Germinal center (tissue), 1 donor: ENCODE measurements at regions not wholly inside any gene's neighbourhood (a gene's known extent, or its start where the extent isn't known, plus 50 kb on each side); places are given as distances from the start of the nearest gene placed in this dataset.
"Not testable (repeated sequence)": the region's sequence is repeated elsewhere in the genome, so short reads cannot be mapped to it uniquely, and the experiment has no call there.

ENCODE experiments used
- DNase-seq: peaks from one replicate; pipeline ENCODE4 v3.0.0; 2012; ENCODE audit warnings: mixed read lengths, low spot score

- no peak for DNase-seq
Observed at GRCh38 chr9:2354856-2355696, 266.5 kb upstream of the VLDLR start.

GRCh38 chr9:2355697-2355983 is 265.9 kb upstream of the VLDLR start:
- no peak for DNase-seq

DNA sequence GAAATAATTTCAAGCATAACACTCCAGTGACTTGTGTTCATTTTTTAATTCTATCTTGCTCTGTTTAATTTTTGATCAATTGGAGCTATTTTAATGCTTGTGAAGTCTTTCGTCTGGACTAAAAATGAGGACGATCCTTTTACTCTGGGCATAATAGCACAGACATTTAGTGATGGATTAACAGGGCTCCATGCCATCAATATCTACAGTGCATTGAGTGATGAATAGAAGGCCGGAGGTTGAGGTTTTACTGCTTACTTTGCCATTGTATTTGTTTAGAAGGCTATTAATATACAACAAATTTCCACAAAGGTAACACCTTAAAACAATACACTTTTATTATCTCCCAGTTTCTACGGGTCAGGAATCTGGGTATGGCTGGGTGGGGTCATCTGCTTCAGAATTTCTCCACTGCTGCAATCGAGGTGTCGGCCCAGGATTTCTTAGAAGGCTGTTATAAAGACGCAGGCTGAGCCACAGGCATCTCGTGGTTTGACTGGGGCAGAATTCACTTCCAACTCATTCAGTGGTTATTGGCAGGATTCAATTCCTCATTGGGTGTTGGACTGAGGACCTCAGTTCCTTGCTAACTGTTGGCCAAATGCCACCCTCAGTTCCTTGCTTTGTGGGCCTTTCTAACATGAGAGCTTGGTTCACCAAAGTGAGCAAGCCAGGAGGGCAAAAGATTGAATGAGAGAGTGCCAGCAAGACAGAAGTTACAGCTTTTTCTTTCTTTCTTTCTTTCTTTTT is 265.4 kb upstream of the VLDLR start:
- no peak for DNase-seq

DNA sequence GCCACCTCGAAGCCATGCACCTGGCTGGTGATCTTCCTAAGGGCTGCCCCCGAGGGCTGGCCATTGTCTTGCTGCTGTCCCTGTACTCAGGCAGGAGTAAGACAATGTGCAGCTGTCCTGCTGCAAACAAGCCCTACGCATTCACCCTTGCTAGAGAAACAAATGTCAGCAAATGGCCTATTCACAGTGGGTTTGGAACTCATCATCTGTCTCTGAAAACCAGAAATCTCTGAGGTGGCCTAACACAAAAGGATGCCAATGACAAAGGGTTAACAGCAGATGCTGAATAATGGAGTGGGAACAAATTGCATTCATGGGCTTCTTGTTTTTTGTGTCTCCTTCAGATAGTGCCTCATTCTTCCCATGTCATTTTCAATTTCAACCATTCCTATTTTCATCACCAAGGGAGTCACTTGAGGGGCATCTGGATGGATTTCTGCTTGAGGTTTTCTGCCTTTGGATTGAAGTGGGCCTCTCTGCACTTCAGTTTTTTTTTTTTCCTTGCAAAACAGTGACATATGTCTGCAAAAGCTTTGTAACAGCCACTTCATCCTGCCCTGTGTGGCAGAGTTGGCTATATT is 261.6 kb upstream of the VLDLR start:
- no peak for DNase-seq

DNA sequence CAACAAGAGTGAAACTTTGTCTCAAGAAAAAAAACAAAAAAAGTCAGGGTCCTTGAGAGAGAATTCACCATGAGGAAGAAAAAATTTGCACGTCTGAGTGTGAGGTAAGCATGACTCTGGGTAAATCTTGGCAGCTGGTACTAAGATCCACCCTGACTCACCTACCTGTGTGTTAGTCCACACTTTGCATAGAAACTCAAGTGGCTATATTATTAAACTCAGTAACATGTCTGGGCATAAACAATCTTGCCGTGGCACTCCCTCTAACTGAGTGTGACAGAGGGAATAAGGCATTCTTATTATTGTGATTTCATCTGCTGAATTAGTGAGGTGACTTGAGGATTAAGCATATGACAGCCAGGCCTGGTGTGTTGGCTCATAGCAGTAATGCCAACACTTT is 259.4 kb upstream of the VLDLR start:
- DNase-seq: no peak

DNA sequence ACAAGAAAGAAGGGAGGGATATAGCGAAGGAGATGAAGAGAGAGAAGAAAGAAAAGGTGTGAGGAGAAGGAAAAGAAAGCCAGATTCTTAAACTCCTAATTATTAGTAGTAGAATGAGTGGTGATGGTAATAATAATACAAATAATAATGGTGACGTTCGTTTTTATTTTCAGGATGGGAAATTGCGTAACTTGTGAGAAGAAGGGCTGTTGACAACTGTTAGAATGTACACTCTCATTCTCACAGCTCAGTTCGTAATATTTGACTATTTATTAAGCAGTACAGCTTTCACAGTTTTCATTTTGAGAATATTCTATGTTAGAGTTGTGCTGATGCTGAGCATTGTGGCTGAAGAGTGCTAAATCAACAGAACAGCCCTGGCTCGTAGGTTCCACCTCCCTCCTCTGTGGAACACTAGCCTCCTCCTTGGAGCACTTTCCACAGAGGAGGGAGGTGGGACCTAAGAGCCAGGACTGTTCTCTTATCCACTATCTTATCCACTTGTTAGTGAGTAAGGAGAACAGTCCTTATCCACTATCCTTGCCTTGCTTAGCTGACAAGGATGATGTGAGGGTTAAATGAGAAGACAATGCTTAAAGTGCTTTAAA is 258.3 kb upstream of the VLDLR start:
- DNase-seq: no peak

- DNase-seq: no peak
Observed at GRCh38 chr9:2363781-2364180, 257.8 kb upstream of the VLDLR start.

- no peak for DNase-seq
Observed at GRCh38 chr9:2367970-2368369, 253.6 kb upstream of the VLDLR start.

DNA sequence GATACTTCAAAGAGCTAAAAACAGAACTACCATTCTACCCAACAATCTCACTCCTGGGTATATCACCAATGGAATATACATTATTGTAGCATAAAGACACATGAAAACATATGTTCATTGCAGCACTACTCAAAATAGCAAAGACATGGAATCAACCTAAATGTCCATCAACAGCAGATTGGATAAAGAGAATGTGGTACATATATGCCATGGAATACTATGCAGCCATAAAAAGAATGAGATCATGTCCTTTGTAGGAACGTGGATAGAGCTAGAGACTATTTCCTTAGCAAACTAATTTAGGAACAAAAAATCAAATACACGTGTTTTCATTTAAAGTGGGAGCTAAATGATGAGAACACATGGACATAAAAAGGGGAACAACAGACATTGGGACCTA is 247.9 kb upstream of the VLDLR start:
- DNase-seq: no peak

DNA sequence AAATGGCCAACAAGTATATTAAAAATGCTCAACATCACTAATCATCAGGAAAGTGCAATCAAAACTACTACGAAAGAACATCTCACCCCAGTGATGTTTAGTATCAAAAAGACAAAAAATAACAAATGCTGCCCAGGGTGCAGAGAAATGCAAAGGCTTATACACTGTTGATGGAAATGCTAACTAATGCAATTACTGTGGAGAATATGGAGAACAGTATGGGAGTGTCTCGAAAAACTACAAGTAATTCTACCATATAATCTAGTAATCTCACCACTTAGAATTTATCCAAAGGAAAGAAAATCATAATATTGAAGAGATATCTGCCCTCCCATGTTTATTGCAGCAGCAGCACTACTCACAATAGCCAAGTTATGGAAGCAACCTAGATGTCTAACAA is 246.5 kb upstream of the VLDLR start:
- no peak for DNase-seq

- DNase-seq: no peak
Observed at GRCh38 chr9:2377117-2377516, 244.5 kb upstream of the VLDLR start.

GRCh38 chr9:2377834-2378233 is 243.8 kb upstream of the VLDLR start:
- DNase-seq: no peak

DNA sequence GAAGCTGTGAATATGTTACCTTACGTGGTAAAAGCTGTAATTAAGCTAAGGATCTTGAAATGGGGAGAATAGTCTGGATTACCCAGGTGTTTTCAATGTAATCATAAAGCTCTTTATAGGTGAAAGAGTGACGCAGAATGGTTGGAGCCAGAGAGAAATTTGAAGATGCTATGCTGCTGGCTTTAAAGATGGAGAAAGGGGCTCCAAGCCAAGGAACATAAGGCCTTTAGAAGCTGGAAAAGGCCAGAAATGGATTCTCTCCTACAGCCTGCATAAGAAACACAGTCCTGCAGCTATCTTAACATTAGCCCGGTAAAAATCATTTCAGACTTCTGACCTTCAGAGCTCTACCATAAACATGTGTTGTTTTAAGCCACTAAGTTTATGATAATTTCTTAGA is 243.3 kb upstream of the VLDLR start:
- no peak for DNase-seq

DNA sequence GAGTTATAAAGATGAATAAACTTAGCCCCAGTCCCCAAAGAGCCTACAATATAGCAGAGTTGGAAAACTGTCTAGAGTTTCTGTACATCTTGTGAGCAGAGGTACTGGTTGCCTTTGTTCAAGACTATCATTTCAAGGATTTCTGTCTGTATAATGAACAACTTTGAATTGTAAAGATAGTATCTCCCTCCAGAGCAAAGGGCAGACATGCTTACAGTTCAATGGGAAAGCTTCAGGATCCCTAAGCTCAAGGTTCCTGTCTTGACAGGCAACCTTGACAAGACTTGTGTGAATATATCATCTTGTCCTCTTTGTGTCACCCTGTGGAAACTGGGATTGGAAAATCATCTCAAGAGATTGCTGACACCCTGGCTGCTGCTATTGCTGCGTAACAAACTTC is 242.8 kb upstream of the VLDLR start:
- no peak for DNase-seq

- DNase-seq: no peak
Observed at GRCh38 chr9:2384741-2385140, 236.8 kb upstream of the VLDLR start.

- no peak for DNase-seq
Observed at GRCh38 chr9:2385746-2386145, 235.8 kb upstream of the VLDLR start.

- no peak for DNase-seq
Observed at GRCh38 chr9:2386566-2386965, 235.0 kb upstream of the VLDLR start.

DNA sequence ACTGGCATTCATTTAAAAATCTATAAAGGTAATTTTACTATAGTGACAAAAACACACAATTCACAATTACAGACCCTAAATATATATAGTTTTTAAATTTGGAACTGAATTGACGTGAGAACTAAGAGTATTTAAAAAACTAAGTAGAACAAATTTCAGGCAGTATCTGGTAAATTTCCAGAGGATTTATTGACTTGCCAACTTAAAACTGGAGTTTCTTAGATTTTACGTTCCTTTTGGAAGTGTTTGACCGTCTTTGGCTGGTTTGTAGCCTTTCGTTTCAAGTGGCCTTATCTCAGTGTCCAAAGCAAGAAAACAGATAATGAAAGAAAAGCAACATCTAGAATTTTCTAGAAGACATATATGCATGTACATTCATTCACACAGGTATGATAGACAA is 234.4 kb upstream of the VLDLR start:
- no peak for DNase-seq

DNA sequence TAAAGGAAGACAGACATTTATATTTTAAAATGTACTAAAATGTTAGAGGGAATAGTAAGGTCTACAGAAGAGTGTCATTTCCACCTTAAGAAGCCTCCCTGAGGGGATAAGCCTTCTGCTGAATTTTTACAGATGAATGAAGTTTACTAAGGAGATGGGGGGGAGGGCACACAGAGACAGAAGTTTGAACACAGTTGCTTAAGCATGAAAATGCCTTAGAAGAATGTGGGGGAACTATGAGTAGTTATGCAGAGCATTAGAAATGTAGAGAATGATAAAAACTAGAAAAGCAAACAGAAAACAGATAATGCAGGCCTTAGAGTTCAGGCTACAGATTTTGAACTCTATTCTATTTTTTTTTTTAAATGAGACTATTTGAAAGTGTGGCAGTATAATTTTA is 232.2 kb upstream of the VLDLR start:
- DNase-seq: no peak

DNA sequence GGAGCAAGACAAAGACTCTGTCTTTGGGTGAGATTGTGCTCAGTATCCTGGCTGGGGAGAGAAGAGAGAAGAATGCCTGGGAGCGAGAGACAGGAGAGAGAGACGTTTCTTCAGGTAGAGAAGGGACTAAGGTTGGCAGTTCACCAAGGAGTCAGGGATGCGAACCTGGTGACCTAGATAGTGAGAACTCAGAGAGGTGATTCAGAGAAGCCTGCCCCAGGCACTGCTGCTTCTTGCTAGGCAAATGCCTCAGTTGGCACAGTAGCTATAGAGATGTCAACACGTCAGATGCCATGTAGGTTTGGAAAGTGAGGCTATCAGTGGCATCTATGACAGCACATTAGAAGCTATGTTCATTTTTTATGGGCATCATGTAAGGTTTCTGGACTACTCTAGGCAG is 231.6 kb upstream of the VLDLR start:
- DNase-seq: no peak

DNA sequence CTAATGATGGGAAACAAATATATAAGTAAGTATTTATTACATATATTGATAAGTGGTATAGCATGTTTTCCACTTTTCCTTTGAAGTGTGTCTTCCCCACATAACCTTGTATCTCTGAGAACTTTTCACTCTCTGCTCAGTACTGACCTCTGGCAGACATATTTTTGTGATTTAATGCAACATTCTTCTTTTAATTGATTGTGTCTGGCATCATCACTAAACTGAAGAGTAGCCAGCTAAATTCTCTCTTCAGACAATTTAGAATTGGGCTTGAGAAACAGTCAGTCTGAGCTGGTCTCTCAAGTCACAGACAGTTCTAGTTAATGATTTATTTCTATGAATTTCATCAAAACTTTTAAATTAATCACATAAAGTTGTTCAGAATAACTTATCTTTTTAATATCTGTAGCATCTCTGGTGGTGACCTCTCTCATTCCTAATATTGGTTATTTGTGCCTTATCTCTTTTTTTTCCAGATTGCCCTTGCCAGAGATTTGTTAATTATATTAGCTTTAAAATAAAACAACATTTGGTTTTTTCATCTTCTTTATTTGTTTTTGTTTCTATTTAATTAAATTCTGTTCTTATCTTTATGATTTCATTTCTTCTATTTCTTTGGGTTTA is 230.0 kb upstream of the VLDLR start:
- not testable (repeated sequence) for DNase-seq

- DNase-seq: not testable (repeated sequence)
Observed at GRCh38 chr9:2394087-2394741, 227.4 kb upstream of the VLDLR start.
